ENCODE measurements at regions not wholly inside any gene's neighbourhood (a gene's known extent, or its start where the extent isn't known, plus 50 kb on each side); places are given as distances from the start of the nearest gene placed in this dataset.

DNA sequence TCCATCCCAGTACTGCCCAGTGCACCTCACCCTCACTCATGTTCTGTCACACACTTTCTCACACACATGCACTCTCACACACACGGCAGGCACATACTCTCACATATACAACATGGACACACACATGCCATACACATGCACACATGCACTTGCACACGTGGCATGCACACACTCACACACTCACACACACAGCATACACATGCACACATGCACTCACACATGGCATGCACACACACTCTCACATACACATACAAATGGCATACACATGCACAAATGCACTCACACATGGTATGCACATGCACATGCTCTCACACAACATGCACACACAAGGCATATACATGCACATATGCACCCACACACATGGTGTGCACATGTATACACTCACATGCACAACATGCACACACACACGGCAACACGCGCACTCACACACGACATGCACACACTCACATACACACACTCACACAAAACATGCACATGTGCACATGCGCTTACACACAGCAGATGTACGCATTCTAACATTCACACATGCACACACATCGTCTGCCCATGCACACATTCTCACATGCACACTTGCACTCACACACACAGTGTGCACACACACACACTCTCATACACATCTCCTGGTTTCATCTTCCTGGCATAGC lies 131.7 kb upstream of the THBS2 start:
- peaks cover 10% of the 10 kb centered on the region for H3K27me3 Mint-ChIP-seq (ENCODE audit: low read depth)
- DNase-seq (no peak), ATAC-seq (no peak)
- H3K4me3 Mint-ChIP-seq, result no peak overlapping the region
- no peaks in the 10 kb centered on the region for H3K4me1 Mint-ChIP-seq (ENCODE audit: low read depth)
- no peaks in the 10 kb centered on the region for H3K36me3 Mint-ChIP-seq (ENCODE audit: insufficient read depth)
- H3K9me3 Mint-ChIP-seq, result peaks cover 13% of the 10 kb centered on the region

DNA sequence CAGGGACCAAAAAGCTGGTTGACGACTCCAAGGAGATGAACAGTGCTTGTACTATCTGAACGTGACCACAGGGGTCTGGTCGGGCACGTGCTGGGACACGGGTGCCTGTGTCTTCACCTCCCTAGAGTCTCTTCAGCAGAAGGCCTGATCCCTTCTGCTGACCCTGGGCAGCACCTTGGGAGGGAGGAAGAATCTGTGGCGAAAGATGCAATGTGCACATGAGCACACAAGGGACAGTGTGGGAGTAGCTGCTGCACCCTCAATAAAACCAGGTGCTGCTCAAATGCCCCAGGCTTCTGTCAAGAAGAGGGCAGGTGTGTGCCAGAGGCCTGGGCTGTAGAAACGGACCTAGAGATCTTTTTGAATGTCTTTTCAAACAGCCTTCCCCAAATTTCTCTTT lies 130.6 kb upstream of the THBS2 start:
- Mint-ChIP-seq H3K27me3 (ENCODE audit: low read depth) (peaks cover 8% of the 10 kb centered on the region), H3K4me1 (ENCODE audit: low read depth) (no peaks in the 10 kb centered on the region), H3K9me3 (peaks cover 9% of the 10 kb centered on the region), H3K36me3 (ENCODE audit: insufficient read depth) (no peaks in the 10 kb centered on the region), H3K4me3 (no peak overlapping the region)
- ATAC-seq (no peak), DNase-seq (no peak)

- DNase-seq, result no peak
- peaks cover 9% of the 10 kb centered on the region for H3K9me3 Mint-ChIP-seq
- H3K4me3 Mint-ChIP-seq, result no peak overlapping the region
- no peak for ATAC-seq
- no peaks in the 10 kb centered on the region for H3K4me1 Mint-ChIP-seq (ENCODE audit: low read depth)
- peaks cover 12% of the 10 kb centered on the region for H3K27me3 Mint-ChIP-seq (ENCODE audit: low read depth)
- H3K36me3 Mint-ChIP-seq (ENCODE audit: insufficient read depth), result no peaks in the 10 kb centered on the region
Observed at GRCh38 chr6:169383265-169383664, 129.6 kb upstream of the THBS2 start.

DNA sequence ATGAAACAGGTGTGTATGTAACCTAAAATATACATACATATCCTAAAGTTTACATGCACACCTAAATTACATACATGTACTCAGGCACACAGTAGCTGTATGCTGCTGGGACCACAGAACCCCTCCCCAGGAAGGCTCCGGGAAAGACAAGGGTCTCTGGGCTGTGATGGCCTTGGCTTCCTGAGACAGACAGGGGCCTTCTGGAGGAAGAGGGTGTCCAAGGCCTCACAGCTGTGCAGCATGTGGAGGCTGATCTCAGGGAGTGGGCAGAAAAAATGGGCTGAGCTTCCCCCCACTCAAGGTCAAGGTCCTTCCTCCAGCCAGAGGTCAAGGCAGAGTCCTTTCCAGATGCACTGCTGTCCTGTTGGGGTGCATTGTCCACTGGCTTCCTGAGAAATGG lies 129.1 kb upstream of the THBS2 start:
- no peak for DNase-seq
- Mint-ChIP-seq H3K36me3 (ENCODE audit: insufficient read depth) (no peaks in the 10 kb centered on the region), H3K27me3 (ENCODE audit: low read depth) (peaks cover 13% of the 10 kb centered on the region), H3K9me3 (peaks cover 9% of the 10 kb centered on the region), H3K4me3 (no peak overlapping the region), H3K4me1 (ENCODE audit: low read depth) (no peaks in the 10 kb centered on the region)
- ATAC-seq, result no peak

GRCh38 chr6:169381988-169382387 lies 128.3 kb upstream of the THBS2 start:
- no peak for ATAC-seq
- H3K27me3 Mint-ChIP-seq (ENCODE audit: low read depth), result peaks cover 12% of the 10 kb centered on the region
- DNase-seq, result no peak
- H3K4me1 Mint-ChIP-seq (ENCODE audit: low read depth), result no peaks in the 10 kb centered on the region
- no peaks in the 10 kb centered on the region for H3K36me3 Mint-ChIP-seq (ENCODE audit: insufficient read depth)
- peaks cover 9% of the 10 kb centered on the region for H3K9me3 Mint-ChIP-seq
- H3K4me3 Mint-ChIP-seq, result no peak overlapping the region

- Mint-ChIP-seq H3K9me3 (peaks cover 21% of the 10 kb centered on the region), H3K36me3 (ENCODE audit: insufficient read depth) (no peaks in the 10 kb centered on the region), H3K27me3 (ENCODE audit: low read depth) (peaks cover 12% of the 10 kb centered on the region), H3K4me3 (no peak overlapping the region), H3K4me1 (ENCODE audit: low read depth) (no peaks in the 10 kb centered on the region)
- DNase-seq (no peak), ATAC-seq (no peak)
Observed at GRCh38 chr6:169380493-169380892, 126.8 kb upstream of the THBS2 start.

- Mint-ChIP-seq H3K4me3 (no peak overlapping the region), H3K27me3 (ENCODE audit: low read depth) (peaks cover 12% of the 10 kb centered on the region), H3K36me3 (ENCODE audit: insufficient read depth) (no peaks in the 10 kb centered on the region), H3K9me3 (peaks cover 26% of the 10 kb centered on the region), H3K4me1 (ENCODE audit: low read depth) (no peaks in the 10 kb centered on the region)
- DNase-seq (no peak), ATAC-seq (no peak)
Observed at GRCh38 chr6:169379495-169380070, 125.9 kb upstream of the THBS2 start.

GRCh38 chr6:169378620-169379381 lies 125.2 kb upstream of the THBS2 start:
- DNase-seq (no peak), ATAC-seq (no peak)
- Mint-ChIP-seq H3K4me3 (no peak overlapping the region), H3K9me3 (peaks cover 22% of the 10 kb centered on the region), H3K27me3 (ENCODE audit: low read depth) (peaks cover 12% of the 10 kb centered on the region), H3K4me1 (ENCODE audit: low read depth) (no peaks in the 10 kb centered on the region), H3K36me3 (ENCODE audit: insufficient read depth) (no peaks in the 10 kb centered on the region)

GRCh38 chr6:169376458-169376857 lies 122.8 kb upstream of the THBS2 start:
- ATAC-seq, result no peak

GRCh38 chr6:169372589-169372988 lies 118.9 kb upstream of the THBS2 start:
- H3K27me3 Mint-ChIP-seq (ENCODE audit: low read depth), result peaks cover 2% of the 10 kb centered on the region
- ATAC-seq, result no peak
- H3K4me3 Mint-ChIP-seq, result no peak overlapping the region
- H3K9me3 Mint-ChIP-seq, result peaks cover 17% of the 10 kb centered on the region
- H3K4me1 Mint-ChIP-seq (ENCODE audit: low read depth), result no peaks in the 10 kb centered on the region
- H3K36me3 Mint-ChIP-seq (ENCODE audit: insufficient read depth), result no peaks in the 10 kb centered on the region
- DNase-seq, result no peak

More at GRCh38 chr6:169376458-169376857, 122.8 kb upstream of the THBS2 start:
- H3K4me3 Mint-ChIP-seq, result no peak overlapping the region
- no peaks in the 10 kb centered on the region for H3K36me3 Mint-ChIP-seq (ENCODE audit: insufficient read depth)
- H3K27me3 Mint-ChIP-seq (ENCODE audit: low read depth), result peaks cover 10% of the 10 kb centered on the region
- DNase-seq, result no peak
- H3K9me3 Mint-ChIP-seq, result peaks cover 17% of the 10 kb centered on the region
- H3K4me1 Mint-ChIP-seq (ENCODE audit: low read depth), result no peaks in the 10 kb centered on the region

GRCh38 chr6:169371344-169372127 lies 117.9 kb upstream of the THBS2 start:
- ATAC-seq (peak in 1 of 2 donors; percentile 4), DNase-seq (no peak)
- Mint-ChIP-seq H3K9me3 (peaks cover 15% of the 10 kb centered on the region), H3K27me3 (ENCODE audit: low read depth) (no peaks in the 10 kb centered on the region), H3K4me1 (ENCODE audit: low read depth) (no peaks in the 10 kb centered on the region), H3K36me3 (ENCODE audit: insufficient read depth) (no peaks in the 10 kb centered on the region), H3K4me3 (no peak overlapping the region)

GRCh38 chr6:169370666-169371343 lies 117.2 kb upstream of the THBS2 start:
- Mint-ChIP-seq H3K4me1 (ENCODE audit: low read depth) (no peaks in the 10 kb centered on the region), H3K36me3 (ENCODE audit: insufficient read depth) (no peaks in the 10 kb centered on the region), H3K27me3 (ENCODE audit: low read depth) (no peaks in the 10 kb centered on the region), H3K4me3 (no peak overlapping the region), H3K9me3 (peaks cover 8% of the 10 kb centered on the region)
- DNase-seq (no peak), ATAC-seq (no peak)

- ATAC-seq, result no peak
- no peaks in the 10 kb centered on the region for H3K27me3 Mint-ChIP-seq (ENCODE audit: low read depth)
- H3K4me3 Mint-ChIP-seq, result no peak overlapping the region
- H3K36me3 Mint-ChIP-seq (ENCODE audit: insufficient read depth), result no peaks in the 10 kb centered on the region
- H3K4me1 Mint-ChIP-seq (ENCODE audit: low read depth), result no peaks in the 10 kb centered on the region
- peaks cover 3% of the 10 kb centered on the region for H3K9me3 Mint-ChIP-seq
- no peak for DNase-seq
Observed at GRCh38 chr6:169370054-169370453, 116.4 kb upstream of the THBS2 start.

- ATAC-seq, result no peak
- H3K36me3 Mint-ChIP-seq (ENCODE audit: insufficient read depth), result no peaks in the 10 kb centered on the region
- H3K4me1 Mint-ChIP-seq (ENCODE audit: low read depth), result no peaks in the 10 kb centered on the region
- no peak for DNase-seq
- no peak overlapping the region for H3K4me3 Mint-ChIP-seq
- no peaks in the 10 kb centered on the region for H3K27me3 Mint-ChIP-seq (ENCODE audit: low read depth)
- H3K9me3 Mint-ChIP-seq, result no peaks in the 10 kb centered on the region
Observed at GRCh38 chr6:169368200-169368599, 114.6 kb upstream of the THBS2 start.
